Tongue (tissue), 1 donor: ENCODE measurements at regions not wholly inside any gene's neighbourhood (a gene's known extent, or its start where the extent isn't known, plus 50 kb on each side); places are given as distances from the start of the nearest gene placed in this dataset.

Experiments used
- DNase-seq: peaks from one replicate; pipeline ENCODE4 v3.0.0-alpha.2; 2015

GRCh38 chr1:34488080-34488708 lies 266.7 kb upstream of the GJB5 start:
- DNase-seq, result no peak

- DNase-seq, result peak; percentile 43
Observed at GRCh38 chr1:34500451-34500850, 254.4 kb upstream of the GJB5 start.

DNA sequence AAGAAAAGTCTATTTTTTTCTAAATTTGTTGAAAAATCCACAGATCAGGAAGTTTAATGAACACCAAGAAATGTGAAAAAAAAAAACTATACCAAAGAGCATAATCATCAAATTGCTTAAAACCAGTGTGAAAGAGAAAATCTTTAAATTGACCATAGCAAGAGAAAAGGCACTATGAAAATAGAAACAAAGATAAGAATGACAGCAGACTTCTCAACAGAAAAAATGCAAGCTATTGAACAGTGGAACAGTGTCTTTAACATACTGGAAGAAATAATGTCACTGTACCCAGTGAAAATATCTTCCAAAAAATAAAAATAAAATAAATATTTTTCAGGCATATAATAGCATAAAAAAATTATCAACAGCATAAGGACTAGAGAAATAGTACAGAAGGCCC lies 243.0 kb upstream of the GJB5 start:
- no peak for DNase-seq

DNA sequence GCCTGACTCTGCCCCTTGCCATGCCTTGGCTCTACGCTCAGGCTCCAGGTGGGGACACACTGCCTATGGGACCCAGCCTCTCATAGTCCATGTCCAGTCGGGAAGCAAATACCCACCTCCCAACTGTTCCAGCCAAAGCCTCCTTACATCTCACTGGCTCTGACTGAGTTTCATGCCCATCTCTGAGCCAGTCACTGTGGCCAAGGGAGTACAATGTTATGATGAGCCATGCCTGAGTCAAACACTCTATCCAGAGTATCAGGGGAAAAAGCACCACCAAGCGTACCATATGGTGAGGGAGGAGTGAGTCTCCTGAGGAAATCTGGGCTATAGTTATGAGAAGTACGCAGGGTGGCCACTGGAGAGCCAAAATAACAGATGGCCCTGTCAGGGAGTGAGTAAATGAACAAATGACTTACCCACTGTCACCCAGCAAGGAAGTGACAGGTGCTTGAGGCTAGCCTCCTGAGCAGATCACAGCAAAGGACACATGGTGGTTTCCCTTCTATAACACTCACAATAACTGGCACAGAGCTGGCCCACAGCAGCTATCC lies 236.6 kb upstream of the GJB5 start:
- no peak for DNase-seq

DNA sequence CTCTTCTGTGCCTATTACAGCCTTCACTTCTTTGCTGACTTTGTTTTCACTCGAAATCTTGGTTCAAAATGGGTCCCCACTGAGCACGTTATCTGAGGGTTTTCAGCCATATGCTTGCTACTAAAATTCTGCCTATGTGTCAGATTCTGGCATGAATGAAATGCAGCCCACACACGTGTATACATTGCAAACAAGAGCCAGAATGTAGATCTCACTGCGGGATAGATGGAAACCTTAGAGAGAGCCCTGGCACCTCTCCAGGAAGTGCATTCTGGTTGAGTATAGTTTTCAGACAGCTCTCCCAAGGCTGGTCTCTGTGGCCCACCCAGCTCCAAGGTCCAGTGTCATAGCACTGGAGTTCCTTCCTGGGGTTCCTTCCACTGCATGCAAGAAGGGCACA lies 234.7 kb upstream of the GJB5 start:
- no peak for DNase-seq

DNA sequence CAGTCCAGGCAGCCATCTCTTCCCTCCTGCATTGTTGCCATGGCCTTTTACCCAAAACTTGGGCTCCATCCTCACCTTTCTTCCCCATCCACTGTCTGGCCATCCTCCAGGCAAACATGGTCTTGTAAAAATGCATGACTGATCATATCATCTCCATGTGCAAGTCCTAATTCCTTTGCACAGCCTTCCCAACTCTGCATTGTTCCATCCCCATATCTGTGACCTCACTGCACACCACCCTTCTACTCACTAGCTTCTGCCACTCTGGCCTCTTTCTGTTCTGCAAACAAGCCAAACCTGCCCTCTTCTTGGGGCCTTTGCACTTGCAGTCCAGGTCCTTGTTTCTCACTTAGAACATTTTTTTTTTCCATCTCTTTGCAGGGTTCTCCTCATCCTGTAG lies 230.1 kb upstream of the GJB5 start:
- DNase-seq, result no peak

DNA sequence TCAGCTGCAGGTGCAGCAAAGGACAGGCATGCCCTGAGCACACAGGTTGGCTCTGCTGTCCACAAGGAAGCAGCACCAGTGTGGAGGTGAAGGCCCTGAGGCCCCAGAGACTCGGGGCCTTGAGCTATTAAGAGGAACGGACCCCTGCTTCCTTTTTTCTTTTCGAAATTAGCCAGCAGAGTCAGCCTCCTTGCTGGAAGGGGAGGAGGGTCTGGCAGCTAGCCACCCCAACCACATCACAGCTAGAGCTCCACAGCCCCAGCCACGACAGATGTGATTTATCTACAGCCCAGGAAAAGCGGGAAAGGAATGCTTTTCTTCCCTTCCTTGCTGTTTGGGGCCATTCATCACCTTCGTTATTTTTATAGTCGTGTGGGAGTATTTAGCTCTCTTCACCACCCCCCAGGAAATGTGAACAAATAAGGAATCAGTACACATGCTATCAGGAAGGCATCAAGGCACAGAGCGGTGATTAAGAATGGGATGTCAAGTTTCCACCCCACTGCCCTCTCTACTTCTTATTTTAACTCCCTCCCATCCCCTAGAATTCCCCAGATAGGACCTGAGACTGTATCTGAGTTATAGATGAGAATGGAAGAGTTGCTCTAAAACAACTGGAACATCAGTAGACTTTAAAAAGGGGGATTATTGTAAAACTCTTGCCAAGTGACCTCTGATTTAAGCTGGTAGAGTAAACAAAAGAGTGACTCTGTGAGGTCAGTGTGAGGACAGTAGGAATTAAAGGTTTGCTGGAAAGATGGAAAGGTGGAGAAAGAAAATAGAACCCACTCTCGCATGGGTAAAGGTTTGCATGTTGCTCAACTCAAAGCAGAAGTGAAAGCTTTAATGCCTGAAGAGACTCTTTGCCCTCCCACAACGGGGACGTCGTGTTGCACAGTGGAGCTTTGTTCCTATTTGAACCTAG lies 224.7 kb upstream of the GJB5 start:
- peak; percentile 4 for DNase-seq

DNA sequence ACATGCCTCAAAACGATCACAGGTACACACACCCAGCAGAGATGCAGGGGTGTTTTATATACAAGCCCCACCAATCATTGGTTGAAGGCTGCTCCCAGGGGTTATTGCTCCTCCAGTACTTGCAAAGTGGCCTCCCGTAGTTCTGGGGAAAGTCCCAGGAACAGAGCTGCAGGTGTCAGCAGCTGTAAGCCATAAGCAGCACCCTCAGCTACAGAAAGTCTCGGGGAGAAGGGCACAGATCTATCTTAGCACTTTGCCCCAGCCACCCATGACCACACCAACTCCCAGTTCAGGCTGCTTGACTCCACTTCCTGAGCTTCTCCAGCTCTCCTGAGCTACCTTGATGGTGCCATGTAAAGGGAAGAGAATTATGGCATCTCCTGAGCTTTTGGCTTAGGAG lies 222.7 kb upstream of the GJB5 start:
- DNase-seq, result no peak

- DNase-seq, result no peak
Observed at GRCh38 chr1:34538481-34538880, 216.4 kb upstream of the GJB5 start.

GRCh38 chr1:34547046-34547674 lies 207.7 kb upstream of the GJB5 start:
- DNase-seq, result no peak

GRCh38 chr1:34549199-34549598 lies 205.6 kb upstream of the GJB5 start:
- no peak for DNase-seq

- DNase-seq, result no peak
Observed at GRCh38 chr1:34578306-34578705, 176.5 kb upstream of the GJB5 start.

GRCh38 chr1:34582356-34582755 lies 172.5 kb upstream of the GJB5 start:
- DNase-seq, result no peak

DNA sequence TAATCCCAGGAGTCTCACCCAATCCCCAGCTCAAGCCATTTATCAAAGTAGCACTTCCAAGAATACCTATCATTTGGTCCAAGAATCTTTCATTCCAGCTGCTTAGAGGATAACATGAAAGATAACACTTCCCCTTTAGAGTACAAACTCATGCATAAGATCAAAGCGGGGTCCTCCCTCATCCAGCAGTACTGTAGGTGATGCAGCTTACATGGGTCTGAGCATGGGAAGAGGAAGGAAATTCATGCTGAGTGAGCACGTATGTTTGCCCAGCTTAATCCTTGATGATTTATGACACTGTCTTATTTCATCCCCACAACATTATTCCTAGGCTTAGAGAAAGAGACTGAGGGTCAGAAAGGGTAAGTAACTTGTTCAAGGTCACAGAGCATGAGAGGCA lies 167.1 kb upstream of the GJB5 start:
- no peak for DNase-seq

- DNase-seq, result peak; percentile 19
Observed at GRCh38 chr1:34590211-34590623, 164.6 kb upstream of the GJB5 start.

- no peak for DNase-seq
Observed at GRCh38 chr1:34591751-34592629, 162.9 kb upstream of the GJB5 start.

DNA sequence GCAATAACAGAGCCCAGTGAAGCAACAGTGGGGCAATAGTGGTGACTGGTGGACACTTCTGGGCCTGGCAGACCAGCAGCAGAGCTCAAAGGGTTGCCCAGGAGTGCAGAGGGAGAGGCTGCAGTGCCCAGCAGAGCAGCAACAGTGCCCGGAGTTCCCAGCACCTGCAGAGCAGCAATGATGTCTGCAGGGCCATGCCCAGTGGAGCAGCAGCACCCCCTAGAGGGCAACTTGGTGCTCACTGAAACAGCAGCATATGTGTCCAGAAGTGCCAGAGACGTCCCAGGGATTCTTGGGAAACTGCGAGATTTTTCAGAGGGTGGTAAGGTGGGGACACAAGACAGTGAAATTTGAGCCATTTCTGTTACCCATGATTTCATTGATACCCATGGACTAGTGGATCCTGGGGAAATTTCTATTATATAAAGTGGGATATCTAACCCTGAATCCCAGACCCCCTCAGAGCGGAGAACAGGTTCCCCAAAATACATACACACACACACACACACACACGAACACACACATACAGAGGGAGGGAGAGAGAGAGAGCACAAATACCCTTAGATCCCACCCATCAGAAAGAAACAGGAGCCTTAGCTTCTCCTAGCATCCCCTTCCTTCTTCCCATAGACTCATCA lies 156.9 kb upstream of the GJB5 start:
- peak; percentile 71 for DNase-seq

DNA sequence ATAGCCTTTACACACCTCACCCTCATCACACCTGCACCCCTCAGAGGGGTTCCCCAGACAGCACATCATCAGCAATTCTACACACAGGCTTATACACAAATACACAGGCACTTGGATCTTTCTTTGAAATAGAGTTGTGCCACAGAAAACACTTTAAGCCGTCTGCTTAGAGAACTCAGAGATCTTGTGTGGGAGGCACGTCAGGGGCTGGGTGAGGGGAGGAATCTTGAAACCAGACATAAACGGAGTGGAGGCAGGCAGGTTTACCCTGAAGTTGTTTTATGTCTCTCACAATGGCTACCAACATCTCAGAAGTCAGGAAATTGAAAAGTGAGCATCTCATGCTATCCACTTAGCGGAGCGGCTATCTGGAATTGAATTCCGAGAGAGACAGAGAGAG lies 151.9 kb upstream of the GJB5 start:
- DNase-seq, result no peak

- DNase-seq, result no peak
Observed at GRCh38 chr1:34603594-34603993, 151.3 kb upstream of the GJB5 start.

DNA sequence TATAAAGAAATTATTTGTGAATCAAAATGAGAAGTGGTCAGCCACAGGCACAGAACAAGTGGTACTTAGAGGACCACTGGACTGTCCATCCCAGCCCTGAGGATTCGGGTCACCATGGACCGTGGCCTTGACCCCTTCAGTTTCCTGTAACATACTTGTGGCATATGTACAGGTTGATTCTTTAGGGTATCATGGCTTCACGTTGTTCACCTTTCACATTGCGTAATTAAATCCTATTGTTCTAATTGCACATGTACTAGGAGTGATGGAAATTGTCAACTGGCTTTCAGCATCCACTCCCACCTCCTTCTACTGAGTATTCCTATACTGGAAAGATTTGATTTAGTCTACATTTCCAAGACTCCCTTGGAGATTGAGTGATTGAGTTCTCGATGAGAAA lies 148.3 kb upstream of the GJB5 start:
- DNase-seq, result no peak

- DNase-seq, result no peak
Observed at GRCh38 chr1:34610063-34610462, 144.8 kb upstream of the GJB5 start.

DNA sequence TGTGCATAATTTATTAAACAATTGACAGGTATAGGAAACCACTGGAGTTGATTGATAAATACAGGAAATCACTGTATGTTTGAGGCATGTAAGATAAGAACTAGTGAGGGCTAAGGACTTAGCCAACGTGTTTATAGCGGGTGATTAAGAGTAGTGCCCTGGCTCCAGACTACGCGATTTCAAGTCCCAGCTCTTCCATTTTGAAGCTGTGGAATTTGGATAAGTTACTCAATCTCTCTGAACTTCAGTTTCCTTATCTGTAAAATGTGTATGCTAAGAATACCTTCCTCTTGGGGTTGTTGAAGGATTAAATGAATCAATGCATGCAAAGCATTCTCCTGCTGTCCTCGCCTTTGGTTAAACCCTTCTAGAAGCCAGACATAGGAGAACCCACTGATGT lies 143.3 kb upstream of the GJB5 start:
- DNase-seq, result no peak
